Activated T-cell treated with anti-CD3 and anti-CD28 coated beads, Interleukin-2, amount 50 U/mL, for 4 hours (primary cell): ENCODE measurements at regions not wholly inside any gene's neighbourhood (a gene's known extent, or its start where the extent isn't known, plus 50 kb on each side); places are given as distances from the start of the nearest gene placed in this dataset.

Experiments used
- ATAC-seq, 2 donors: fragments of 200-7000 bp; cut with Tn5 transposase; one replicate each; pipeline ENCODE4 v1.10.0; 2021
- DNase-seq: peaks from one replicate; pipeline ENCODE4 v3.0.0-alpha.2; 2020
- H3K27me3 Mint-ChIP-seq: one replicate; pipeline ENCODE4 v1.8.0; 2021; ENCODE audit warnings: low read depth, mixed read lengths
- H3K36me3 Mint-ChIP-seq: one replicate; pipeline ENCODE4 v1.8.0; 2022; ENCODE audit warnings: mixed read lengths; ENCODE audit not compliant: insufficient read depth
- H3K4me1 Mint-ChIP-seq: one replicate; pipeline ENCODE4 v1.8.0; 2021; ENCODE audit warnings: low read depth, mixed read lengths
- H3K4me3 Mint-ChIP-seq: one replicate; pipeline ENCODE4 v1.8.0; 2021; ENCODE audit warnings: mild to moderate bottlenecking, moderate library complexity, mixed read lengths
- H3K9me3 Mint-ChIP-seq: one replicate; pipeline ENCODE4 v1.8.0; 2021; ENCODE audit warnings: mixed read lengths

DNA sequence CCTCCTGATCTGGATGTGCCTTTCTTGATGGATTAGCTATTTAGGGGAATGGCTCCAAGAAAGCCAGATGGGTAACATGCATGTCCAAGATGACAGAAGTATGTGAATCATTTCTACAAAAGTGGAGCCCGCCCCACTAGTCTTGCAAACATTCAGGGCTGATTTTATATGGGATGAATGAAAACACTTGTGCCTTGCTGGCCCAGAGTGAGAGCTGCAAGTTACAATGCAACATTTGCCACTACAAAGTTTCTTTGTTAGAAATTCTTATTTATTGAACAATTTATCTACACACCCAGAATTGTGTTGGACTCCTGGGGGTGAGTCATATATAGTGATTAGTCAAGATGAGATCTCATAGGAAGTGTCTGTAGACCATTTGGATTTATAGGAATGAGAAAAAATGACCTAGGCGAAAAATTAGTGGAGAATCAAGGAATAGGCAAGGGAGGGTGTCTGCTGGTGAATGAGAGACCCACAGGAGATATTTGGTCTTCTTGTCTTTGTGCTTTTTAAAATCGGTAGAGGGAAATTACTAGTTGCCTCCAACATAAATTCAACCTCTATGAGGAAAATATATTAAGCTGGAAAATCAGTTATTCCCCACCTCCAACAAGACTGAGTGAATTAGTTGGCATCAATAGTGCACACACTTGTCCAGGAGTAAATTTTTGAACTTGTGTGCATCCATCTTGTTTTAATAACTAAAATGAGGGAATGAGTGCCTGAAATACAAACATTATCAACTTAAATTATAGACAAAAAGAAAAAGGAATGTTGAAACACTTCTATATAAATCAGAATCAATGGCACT, 53.5 kb upstream of the DCBLD2 start:
- Mint-ChIP-seq H3K9me3 (no peaks in the 10 kb centered on the region), H3K27me3 (peaks cover 10% of the 10 kb centered on the region), H3K4me1 (no peaks in the 10 kb centered on the region), H3K4me3 (no peak overlapping the region), H3K36me3 (no peaks in the 10 kb centered on the region)
- DNase-seq (no peak), ATAC-seq (no peak)

DNA sequence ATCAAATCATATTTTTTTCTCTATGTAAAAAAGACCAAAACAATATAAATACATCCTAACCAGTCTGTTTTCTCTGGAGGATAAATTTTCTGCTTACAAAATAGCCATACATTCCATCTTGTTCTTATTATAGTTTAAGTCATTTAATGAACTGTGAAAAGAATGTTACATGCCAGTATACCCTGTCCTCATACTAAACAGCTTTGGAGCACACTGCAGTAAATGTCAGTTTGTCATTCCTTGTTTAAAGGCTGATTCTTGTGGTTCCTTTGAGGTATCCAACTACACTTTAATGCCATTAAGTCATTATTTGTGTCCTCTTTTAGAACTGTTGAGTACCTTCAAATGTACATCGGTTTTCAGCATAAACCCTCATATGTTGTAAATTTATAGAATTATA, 52.7 kb upstream of the DCBLD2 start:
- ATAC-seq = no peak
- Mint-ChIP-seq H3K36me3 (no peaks in the 10 kb centered on the region), H3K9me3 (no peaks in the 10 kb centered on the region), H3K4me1 (no peaks in the 10 kb centered on the region), H3K4me3 (no peak overlapping the region), H3K27me3 (peaks cover 10% of the 10 kb centered on the region)
- no peak for DNase-seq

DNA sequence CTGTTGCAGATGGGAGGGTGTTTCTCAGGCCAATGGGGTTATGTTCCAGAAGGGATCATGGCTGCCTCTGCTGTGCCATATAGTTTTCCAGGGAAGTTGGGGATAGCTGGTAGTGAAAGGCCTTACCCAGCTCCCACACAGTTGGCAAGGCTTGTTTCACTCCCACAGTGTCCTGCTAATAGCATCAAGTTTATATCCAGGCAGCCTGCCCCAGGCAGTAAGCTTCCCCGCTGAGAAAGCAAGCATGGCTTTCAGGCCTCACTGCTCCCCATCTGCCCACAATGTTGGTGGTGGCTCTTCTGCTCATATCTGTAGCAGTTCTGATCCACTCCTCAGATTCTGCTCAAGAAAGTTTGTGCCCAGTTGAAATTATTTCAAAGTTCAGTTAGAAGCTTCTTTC, 50.9 kb upstream of the DCBLD2 start:
- Mint-ChIP-seq H3K36me3 (no peaks in the 10 kb centered on the region), H3K27me3 (peaks cover 13% of the 10 kb centered on the region), H3K4me1 (no peaks in the 10 kb centered on the region), H3K4me3 (no peak overlapping the region), H3K9me3 (no peaks in the 10 kb centered on the region)
- no peak for DNase-seq
- ATAC-seq = no peak
